ENCODE measurements at regions not wholly inside any gene's neighbourhood (a gene's known extent, or its start where the extent isn't known, plus 50 kb on each side); places are given as distances from the start of the nearest gene placed in this dataset.

DNA sequence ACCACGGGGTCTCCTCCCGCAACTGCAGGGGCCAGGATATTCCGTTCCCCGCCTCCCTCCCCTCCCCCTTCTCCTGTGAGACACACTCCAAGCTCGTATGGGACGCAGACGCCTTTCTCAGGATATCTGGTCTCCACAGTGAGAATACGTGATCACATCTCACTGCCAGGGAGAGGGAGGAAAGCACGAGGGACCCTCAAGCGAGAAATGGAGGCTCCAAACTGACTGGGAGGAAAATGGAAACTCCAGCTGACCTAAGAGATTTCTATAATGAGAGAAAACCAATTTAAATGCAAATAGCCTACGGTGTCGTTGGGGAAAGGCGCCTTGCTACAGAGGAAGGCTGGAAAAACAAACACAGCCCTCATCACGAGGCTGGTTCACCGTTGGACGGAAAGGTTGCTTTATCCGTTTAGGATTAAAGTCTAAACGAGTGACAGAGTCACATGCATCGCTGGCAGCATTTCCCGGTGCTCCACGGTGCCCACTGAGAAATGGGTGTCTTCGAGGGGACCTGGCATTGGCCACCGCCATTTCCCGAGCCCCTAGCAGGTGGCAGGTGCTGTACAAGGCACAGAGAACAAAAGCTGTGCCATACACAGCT is 116.9 kb upstream of the CPEB4 start:
- H3K27me3 ChIP-seq (ENCODE audit: control insufficient read depth in 1 of 2, insufficient read depth in 2 of 2, low read length in 2 of 2) = no peaks in the 10 kb centered on the region
- in situ Hi-C loops (cut with HindIII; ENCODE audit: extremely low pct_ligation_motif_present, low pct_unique_long_range_greater_than_20kb) (loop anchor here (25.0 kb wide), 1 partner anchor 191 kb away; no protein-coding TSS in a partner anchor), intact Hi-C loops (cut with micrococcal nuclease; ENCODE audit: unreplicated experiment) (no loop called here)
- peak overlapping the region; percentile 5; the same call in 1 of the 2 replicates for H3K4me2 ChIP-seq (ENCODE audit: low read depth, low read length)
- H3K4me3 ChIP-seq (replicated peaks in 1 of 3; ENCODE audit: insufficient read depth in 1 of 3, low read depth in 2 of 3, low read length in 3 of 3) = no peak overlapping the region
- no peaks in the 10 kb centered on the region for H3K9me3 ChIP-seq (ENCODE audit: low read length)
- DNase-seq (ENCODE audit: low spot score) (no peak), FAIRE-seq (peak; percentile 28), ATAC-seq (no peak)
- BruUV-seq (replicated peaks) = no TSS peak
- no peak overlapping the region for H3K9ac ChIP-seq (ENCODE audit: insufficient read depth, low read depth, low read length)
- H3K36me3 ChIP-seq (replicated peaks in 1 of 2; ENCODE audit: control insufficient read depth in 1 of 2, insufficient read depth in 2 of 2, low read length in 2 of 2) = no peaks in the 10 kb centered on the region
- POLR2A ChIA-PET = interaction anchor here (1.2 kb wide), 1 partner anchor 17 kb away, joined by 3 read pairs; no protein-coding TSS in a partner anchor
- CTCF ChIA-PET (ENCODE audit: low intra/inter-chr PET ratio, low total read pairs) = no interaction called here
- no peaks in the 10 kb centered on the region for H4K20me1 ChIP-seq (ENCODE audit: insufficient read depth, low read length)
- no peaks in the 10 kb centered on the region for H3K79me2 ChIP-seq (ENCODE audit: insufficient read depth, low read length)
- peak overlapping the region; percentile 7 for H2AFZ ChIP-seq (ENCODE audit: low read length)
- peak overlapping the region; percentile 12 for H3K27ac ChIP-seq (ENCODE audit: extremely low read length, insufficient read depth, low read length)
- H3K4me1 ChIP-seq (ENCODE audit: insufficient read depth, low read length) = peaks cover 57% of the 10 kb centered on the region
- WGBS (ENCODE audit: low lambda C conversion rate) = 55% methylated on average over 18 of the region's 24 CpGs
- TF ChIP-seq ETV5 (CRISPR knock-in tag; IDR thresholded peaks at IDR 0.05; ENCODE audit: borderline replicate concordance) = no peak
- TF ChIP-seq POGZ (CRISPR knock-in tag; IDR thresholded peaks at IDR 0.05) = 0 out of 2 replicates have a peak, but pooled peaks have one; percentile 28
- no peak for TF ChIP-seq ZNF558 (CRISPR knock-in tag; IDR thresholded peaks at IDR 0.05; ENCODE audit: borderline replicate concordance)
- TF ChIP-seq ZNF776 (CRISPR knock-in tag; IDR thresholded peaks at IDR 0.05) = no peak
- TF ChIP-seq ZKSCAN5 (CRISPR knock-in tag; IDR thresholded peaks at IDR 0.05) = no peak
- no peak; the same call in 1 of the 2 replicates for TF ChIP-seq ESRRA (CRISPR knock-in tag; IDR thresholded peaks at IDR 0.05; ENCODE audit: low read depth)
- no peak for TF ChIP-seq FOXP1 (IDR thresholded peaks at IDR 0.05)
- no peak for TF ChIP-seq FOXP1 (CRISPR knock-in tag; IDR thresholded peaks at IDR 0.05)
- TF ChIP-seq ZNF12 (CRISPR knock-in tag; IDR thresholded peaks at IDR 0.05) = no peak
- TF ChIP-seq MAFF (IDR thresholded peaks at IDR 0.05; ENCODE audit: low read depth, low read length) = no peak
- TF ChIP-seq KDM5B (CRISPR knock-in tag; IDR thresholded peaks at IDR 0.05; ENCODE audit: borderline replicate concordance) = peak; percentile 62; the same call in 1 of the 2 replicates
- TF ChIP-seq CEBPG (CRISPR knock-in tag; IDR thresholded peaks at IDR 0.05) = no peak
- TF ChIP-seq, protein P1, sequence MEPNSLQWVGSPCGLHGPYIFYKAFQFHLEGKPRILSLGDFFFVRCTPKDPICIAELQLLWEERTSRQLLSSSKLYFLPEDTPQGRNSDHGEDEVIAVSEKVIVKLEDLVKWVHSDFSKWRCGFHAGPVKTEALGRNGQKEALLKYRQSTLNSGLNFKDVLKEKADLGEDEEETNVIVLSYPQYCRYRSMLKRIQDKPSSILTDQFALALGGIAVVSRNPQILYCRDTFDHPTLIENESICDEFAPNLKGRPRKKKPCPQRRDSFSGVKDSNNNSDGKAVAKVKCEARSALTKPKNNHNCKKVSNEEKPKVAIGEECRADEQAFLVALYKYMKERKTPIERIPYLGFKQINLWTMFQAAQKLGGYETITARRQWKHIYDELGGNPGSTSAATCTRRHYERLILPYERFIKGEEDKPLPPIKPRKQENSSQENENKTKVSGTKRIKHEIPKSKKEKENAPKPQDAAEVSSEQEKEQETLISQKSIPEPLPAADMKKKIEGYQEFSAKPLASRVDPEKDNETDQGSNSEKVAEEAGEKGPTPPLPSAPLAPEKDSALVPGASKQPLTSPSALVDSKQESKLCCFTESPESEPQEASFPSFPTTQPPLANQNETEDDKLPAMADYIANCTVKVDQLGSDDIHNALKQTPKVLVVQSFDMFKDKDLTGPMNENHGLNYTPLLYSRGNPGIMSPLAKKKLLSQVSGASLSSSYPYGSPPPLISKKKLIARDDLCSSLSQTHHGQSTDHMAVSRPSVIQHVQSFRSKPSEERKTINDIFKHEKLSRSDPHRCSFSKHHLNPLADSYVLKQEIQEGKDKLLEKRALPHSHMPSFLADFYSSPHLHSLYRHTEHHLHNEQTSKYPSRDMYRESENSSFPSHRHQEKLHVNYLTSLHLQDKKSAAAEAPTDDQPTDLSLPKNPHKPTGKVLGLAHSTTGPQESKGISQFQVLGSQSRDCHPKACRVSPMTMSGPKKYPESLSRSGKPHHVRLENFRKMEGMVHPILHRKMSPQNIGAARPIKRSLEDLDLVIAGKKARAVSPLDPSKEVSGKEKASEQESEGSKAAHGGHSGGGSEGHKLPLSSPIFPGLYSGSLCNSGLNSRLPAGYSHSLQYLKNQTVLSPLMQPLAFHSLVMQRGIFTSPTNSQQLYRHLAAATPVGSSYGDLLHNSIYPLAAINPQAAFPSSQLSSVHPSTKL (CRISPR knock-in tag; IDR thresholded peaks at IDR 0.05) = peak; percentile 18; the same call in 1 of the 2 replicates
- no peak for TF ChIP-seq MTA3 (CRISPR knock-in tag; IDR thresholded peaks at IDR 0.05)
- no peak for TF ChIP-seq LCORL (IDR thresholded peaks at IDR 0.05)
- no peak for TF ChIP-seq LCORL (CRISPR knock-in tag; IDR thresholded peaks at IDR 0.05)
- TF ChIP-seq RFXAP (CRISPR knock-in tag; IDR thresholded peaks at IDR 0.05; ENCODE audit: borderline replicate concordance) = no peak
- 0 out of 2 replicates have a peak, but pooled peaks have one; percentile 15 for TF ChIP-seq BHLHE40 (IDR thresholded peaks at IDR 0.05; ENCODE audit: low read length)
- TF ChIP-seq, protein P2, sequence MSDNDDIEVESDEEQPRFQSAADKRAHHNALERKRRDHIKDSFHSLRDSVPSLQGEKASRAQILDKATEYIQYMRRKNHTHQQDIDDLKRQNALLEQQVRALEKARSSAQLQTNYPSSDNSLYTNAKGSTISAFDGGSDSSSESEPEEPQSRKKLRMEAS (IDR thresholded peaks at IDR 0.05) = peak; percentile 43; the same call in 1 of the 2 replicates
- TF ChIP-seq ETS1 (CRISPR knock-in tag; IDR thresholded peaks at IDR 0.05) = no peak
- TF ChIP-seq, protein P3, sequence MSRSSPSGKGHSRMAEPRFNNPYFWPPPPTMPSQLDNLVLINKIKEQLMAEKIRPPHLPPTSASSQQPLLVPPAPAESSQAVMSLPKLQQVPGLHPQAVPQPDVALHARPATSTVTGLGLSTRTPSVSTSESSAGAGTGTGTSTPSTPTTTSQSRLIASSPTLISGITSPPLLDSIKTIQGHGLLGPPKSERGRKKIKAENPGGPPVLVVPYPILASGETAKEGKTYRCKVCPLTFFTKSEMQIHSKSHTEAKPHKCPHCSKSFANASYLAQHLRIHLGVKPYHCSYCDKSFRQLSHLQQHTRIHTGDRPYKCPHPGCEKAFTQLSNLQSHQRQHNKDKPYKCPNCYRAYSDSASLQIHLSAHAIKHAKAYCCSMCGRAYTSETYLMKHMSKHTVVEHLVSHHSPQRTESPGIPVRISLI (CRISPR knock-in tag; IDR thresholded peaks at IDR 0.05; ENCODE audit: borderline replicate concordance) = no peak
- TF ChIP-seq TEAD3 (CRISPR knock-in tag; optimal IDR thresholded peaks at IDR 0.05; ENCODE audit: borderline replicate concordance) = peak; percentile 14

All from HepG2 (cell line).